ENCODE measurements at regions not wholly inside any gene's neighbourhood (a gene's known extent, or its start where the extent isn't known, plus 50 kb on each side); places are given as distances from the start of the nearest gene placed in this dataset.
"Not testable (repeated sequence)": the region's sequence is repeated elsewhere in the genome, so short reads cannot be mapped to it uniquely, and the experiment has no call there.

DNA sequence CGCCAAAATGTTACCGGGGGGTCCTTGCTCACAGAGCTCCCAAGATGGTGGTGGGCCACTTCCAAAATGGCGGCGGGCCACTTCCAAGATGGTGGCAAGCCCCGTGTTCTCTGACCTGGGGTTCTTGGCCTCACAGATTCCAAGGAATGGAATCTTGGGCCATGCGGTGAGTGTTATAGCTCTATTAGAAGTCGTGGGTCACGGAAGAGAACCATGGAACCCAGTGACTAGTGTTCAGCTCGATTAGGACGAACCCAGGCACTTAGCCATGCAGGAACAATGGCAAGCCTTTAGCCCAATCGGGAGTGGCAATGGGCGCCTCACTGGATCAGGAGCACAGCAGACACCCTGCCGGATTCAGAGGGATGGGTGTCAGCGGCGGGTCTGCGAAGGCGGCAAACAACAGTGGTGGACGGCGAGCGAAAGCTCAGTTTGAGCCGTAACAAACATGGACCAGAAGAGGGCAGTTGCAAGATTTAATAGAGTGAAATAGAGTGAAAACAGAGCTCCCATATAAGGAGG lies 254.9 kb upstream of the CNR1 start:
- TF ChIP-seq, protein P1, sequence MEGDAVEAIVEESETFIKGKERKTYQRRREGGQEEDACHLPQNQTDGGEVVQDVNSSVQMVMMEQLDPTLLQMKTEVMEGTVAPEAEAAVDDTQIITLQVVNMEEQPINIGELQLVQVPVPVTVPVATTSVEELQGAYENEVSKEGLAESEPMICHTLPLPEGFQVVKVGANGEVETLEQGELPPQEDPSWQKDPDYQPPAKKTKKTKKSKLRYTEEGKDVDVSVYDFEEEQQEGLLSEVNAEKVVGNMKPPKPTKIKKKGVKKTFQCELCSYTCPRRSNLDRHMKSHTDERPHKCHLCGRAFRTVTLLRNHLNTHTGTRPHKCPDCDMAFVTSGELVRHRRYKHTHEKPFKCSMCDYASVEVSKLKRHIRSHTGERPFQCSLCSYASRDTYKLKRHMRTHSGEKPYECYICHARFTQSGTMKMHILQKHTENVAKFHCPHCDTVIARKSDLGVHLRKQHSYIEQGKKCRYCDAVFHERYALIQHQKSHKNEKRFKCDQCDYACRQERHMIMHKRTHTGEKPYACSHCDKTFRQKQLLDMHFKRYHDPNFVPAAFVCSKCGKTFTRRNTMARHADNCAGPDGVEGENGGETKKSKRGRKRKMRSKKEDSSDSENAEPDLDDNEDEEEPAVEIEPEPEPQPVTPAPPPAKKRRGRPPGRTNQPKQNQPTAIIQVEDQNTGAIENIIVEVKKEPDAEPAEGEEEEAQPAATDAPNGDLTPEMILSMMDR (IDR thresholded peaks at IDR 0.05; ENCODE audit: borderline replicate concordance, extremely low read depth, low read length, poor library complexity, severe bottlenecking): not testable (repeated sequence)
- TF ChIP-seq EZH2 (IDR thresholded peaks at IDR 0.05; ENCODE audit: borderline replicate concordance, low read depth, low read length, severe bottlenecking): not testable (repeated sequence)

Data from DND-41 (cell line).